Caco-2 (cell line): ENCODE measurements at regions not wholly inside any gene's neighbourhood (a gene's known extent, or its start where the extent isn't known, plus 50 kb on each side); places are given as distances from the start of the nearest gene placed in this dataset.

Experiments used
- BruUV-seq: library from RNA; stranded (reverse); fragments of 400-500 nt; replicated peaks from 2 replicates; lab custom pipeline; 2021; lab: Mats Ljungman, UMichigan
- CTCF ChIA-PET: fragments of 300-600 bp; sonication (Branson Sonifier 250); formaldehyde crosslinking; loops from one replicate; lab custom pipeline; 2022; ENCODE audit warnings: antibody characterized with exemption; lab: Charles Lee
- POLR2A ChIA-PET: fragments of 300-600 bp; sonication (Branson Sonifier 250); formaldehyde crosslinking; loops from one replicate; lab custom pipeline; 2022; ENCODE audit warnings: antibody characterized with exemption; lab: Charles Lee
- DNase-seq, 2 experiments: peaks; one replicate each; pipeline versions ENCODE4 v3.0.0 to v3.0.0-alpha.2; 2020 to 2022
- H3K27me3 ChIP-seq: replicated peaks from 2 replicates; pipeline ENCODE4 v1.6.0; 2011; ENCODE audit warnings: low read length; ENCODE audit not compliant: control insufficient read depth, insufficient read depth
- H3K36me3 ChIP-seq: 2 replicates; pipeline ENCODE4 v1.5.1; 2011; ENCODE audit warnings: low read length; ENCODE audit not compliant: control insufficient read depth, insufficient read depth
- H3K4me1 ChIP-seq: fragments of 250-450 bp; sonication (Bioruptor Pico); 2 replicates; pipeline ENCODE4 v1.5.1; 2020; ENCODE audit warnings: mild to moderate bottlenecking
- H3K4me3 ChIP-seq: 2 replicates; pipeline ENCODE4 v1.5.1; 2011; ENCODE audit warnings: low read depth, mild to moderate bottlenecking, control low read depth, low read length
- H3K9me3 ChIP-seq: fragments of 250-450 bp; sonication (Bioruptor Pico); 2 replicates; pipeline ENCODE4 v1.5.1; 2020; ENCODE audit warnings: mild to moderate bottlenecking, moderate library complexity
- H3K27ac Mint-ChIP-seq: one replicate; pipeline ENCODE4 v1.8.0; 2022; ENCODE audit warnings: mixed read lengths; ENCODE audit not compliant: unreplicated experiment
- H3K27me3 Mint-ChIP-seq: one replicate; pipeline ENCODE4 v1.8.0; 2022; ENCODE audit warnings: mixed read lengths; ENCODE audit not compliant: insufficient read depth, unreplicated experiment
- H3K36me3 Mint-ChIP-seq: one replicate; pipeline ENCODE4 v1.8.0; 2022; ENCODE audit warnings: mild to moderate bottlenecking, mixed read lengths; ENCODE audit not compliant: insufficient read depth, unreplicated experiment
- H3K4me1 Mint-ChIP-seq: one replicate; pipeline ENCODE4 v1.8.0; 2022; ENCODE audit warnings: low read depth, mixed read lengths; ENCODE audit not compliant: unreplicated experiment
- H3K4me3 Mint-ChIP-seq: one replicate; pipeline ENCODE4 v1.8.0; 2022; ENCODE audit warnings: mild to moderate bottlenecking, moderate library complexity, mixed read lengths; ENCODE audit not compliant: unreplicated experiment
- H3K9me3 Mint-ChIP-seq: one replicate; pipeline ENCODE4 v1.8.0; 2022; ENCODE audit warnings: mixed read lengths; ENCODE audit not compliant: unreplicated experiment
- intact Hi-C: fragments of 100-400 bp; cut with micrococcal nuclease; formaldehyde crosslinking; loops from one replicate; pipeline ENCODE4 v1.10.0; 2022; ENCODE audit not compliant: unreplicated experiment
- TF ChIP-seq, protein P1 (sequence below), 2 experiments: fragments of 200-600 bp in 1 of 2; IDR thresholded peaks; 1 replicate in 1 of 2; 2 replicates in 1 of 2; pipeline versions ENCODE4 v1.5.1 to v1.8.0; 2011 to 2022; ENCODE audit warnings: antibody characterized with exemption in 1 of 2, control low read depth in 1 of 2, inconsistent platforms in 1 of 2, low read depth in 1 of 2, low read length in 1 of 2, mild to moderate bottlenecking in 1 of 2, moderate library complexity in 1 of 2; ENCODE audit not compliant: insufficient read depth in 1 of 2, severe bottlenecking in 1 of 2, unreplicated experiment in 1 of 2

DNA sequence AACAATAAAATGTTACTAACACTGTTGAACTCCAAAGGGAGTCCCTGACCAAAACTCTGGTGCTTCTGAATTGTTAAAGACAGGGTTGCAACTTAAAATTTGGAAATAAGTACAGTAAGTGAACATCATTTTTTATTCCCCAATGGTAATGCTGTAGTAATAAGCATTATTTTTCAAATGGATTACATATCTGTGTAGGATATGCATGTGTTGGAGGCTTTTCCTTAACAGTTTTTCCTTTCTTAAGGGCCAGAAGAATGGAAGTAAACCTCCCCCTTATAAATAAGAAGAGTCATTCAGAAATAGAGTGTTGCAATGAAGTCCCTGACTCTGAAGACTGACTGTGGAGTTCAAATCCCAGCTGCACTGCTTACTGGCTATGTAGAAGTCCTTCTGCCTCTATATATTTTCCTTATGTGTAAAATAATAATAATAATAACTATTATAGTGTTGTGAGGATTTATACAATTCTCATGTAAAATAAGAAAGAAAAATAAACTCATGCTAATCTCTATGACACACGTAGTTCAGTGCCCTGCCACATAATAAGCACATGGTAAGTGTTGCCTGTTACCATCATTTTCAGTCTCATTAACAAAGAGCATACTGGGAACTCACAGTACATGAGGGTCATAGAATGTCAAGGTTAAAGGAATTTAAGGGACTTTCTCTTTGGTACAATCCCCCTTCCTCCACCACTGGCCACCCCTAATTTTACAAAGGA lies 129.8 kb upstream of the SMLR1 start:
- TF ChIP-seq, protein P1, sequence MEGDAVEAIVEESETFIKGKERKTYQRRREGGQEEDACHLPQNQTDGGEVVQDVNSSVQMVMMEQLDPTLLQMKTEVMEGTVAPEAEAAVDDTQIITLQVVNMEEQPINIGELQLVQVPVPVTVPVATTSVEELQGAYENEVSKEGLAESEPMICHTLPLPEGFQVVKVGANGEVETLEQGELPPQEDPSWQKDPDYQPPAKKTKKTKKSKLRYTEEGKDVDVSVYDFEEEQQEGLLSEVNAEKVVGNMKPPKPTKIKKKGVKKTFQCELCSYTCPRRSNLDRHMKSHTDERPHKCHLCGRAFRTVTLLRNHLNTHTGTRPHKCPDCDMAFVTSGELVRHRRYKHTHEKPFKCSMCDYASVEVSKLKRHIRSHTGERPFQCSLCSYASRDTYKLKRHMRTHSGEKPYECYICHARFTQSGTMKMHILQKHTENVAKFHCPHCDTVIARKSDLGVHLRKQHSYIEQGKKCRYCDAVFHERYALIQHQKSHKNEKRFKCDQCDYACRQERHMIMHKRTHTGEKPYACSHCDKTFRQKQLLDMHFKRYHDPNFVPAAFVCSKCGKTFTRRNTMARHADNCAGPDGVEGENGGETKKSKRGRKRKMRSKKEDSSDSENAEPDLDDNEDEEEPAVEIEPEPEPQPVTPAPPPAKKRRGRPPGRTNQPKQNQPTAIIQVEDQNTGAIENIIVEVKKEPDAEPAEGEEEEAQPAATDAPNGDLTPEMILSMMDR (IDR thresholded peaks at IDR 0.05; ENCODE audit: insufficient read depth in 1 of 2, low read depth in 1 of 2, low read length in 1 of 2, severe bottlenecking in 1 of 2, unreplicated experiment in 1 of 2) = no peak
- BruUV-seq = no TSS peak
- H3K9me3 Mint-ChIP-seq = peaks cover 1% of the 10 kb centered on the region
- H3K27me3 Mint-ChIP-seq = peaks cover 5% of the 10 kb centered on the region
- H3K27me3 ChIP-seq = no peaks in the 10 kb centered on the region; the same call in 1 of the 2 replicates
- ChIA-PET CTCF (interaction anchor here (0.6 to 2.1 kb wide), 12 partner anchors 14 to 626 kb away, joined by 3 to 18 read pairs (median 4); partner anchors contain the start of gene TMEM200A), POLR2A (no interaction called here)
- H3K9me3 ChIP-seq = no peaks in the 10 kb centered on the region
- no peak overlapping the region for H3K4me3 Mint-ChIP-seq
- no peaks in the 10 kb centered on the region for H3K4me1 ChIP-seq
- H3K36me3 ChIP-seq = no peaks in the 10 kb centered on the region
- H3K4me3 ChIP-seq = no peak overlapping the region
- no peak for DNase-seq
- intact Hi-C loops = loop anchor here (5.0 kb wide), 2 partner anchors 620 to 660 kb away; no protein-coding TSS in a partner anchor
- no peaks in the 10 kb centered on the region for H3K4me1 Mint-ChIP-seq
- no peaks in the 10 kb centered on the region for H3K36me3 Mint-ChIP-seq
- no peak overlapping the region for H3K27ac Mint-ChIP-seq

DNA sequence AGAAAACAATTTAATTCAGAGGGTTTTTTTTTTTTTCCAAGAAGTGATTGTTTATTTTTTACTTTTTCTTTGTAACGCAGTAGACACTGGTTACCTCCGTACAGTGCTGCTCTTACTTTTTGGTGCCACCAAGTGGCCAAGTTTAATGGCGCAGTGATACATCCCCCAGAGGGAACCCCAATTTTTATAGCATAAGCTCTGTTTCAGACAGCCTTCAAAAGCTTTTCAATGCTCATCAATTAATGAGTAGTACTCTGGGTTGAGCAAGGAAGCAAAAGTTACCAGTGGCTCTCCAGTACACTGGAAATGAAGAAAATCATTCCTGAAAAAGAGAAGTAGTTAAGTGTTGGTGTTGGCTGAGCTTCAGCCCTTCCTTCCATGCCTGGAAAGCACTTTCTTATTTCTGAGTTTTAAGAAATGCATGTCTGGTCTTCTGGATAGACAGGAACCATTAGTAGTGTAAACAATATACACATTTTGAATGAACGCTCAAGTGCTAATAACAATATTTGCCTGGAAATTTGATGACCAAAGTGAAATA lies 129.1 kb upstream of the SMLR1 start:
- Histone ChIP-seq H3K4me1 (no peaks in the 10 kb centered on the region), H3K36me3 (no peaks in the 10 kb centered on the region), H3K9me3 (no peaks in the 10 kb centered on the region), H3K4me3 (no peak overlapping the region), H3K27me3 (no peaks in the 10 kb centered on the region; the same call in 1 of the 2 replicates)
- no TSS peak for BruUV-seq
- POLR2A ChIA-PET = no interaction called here
- peaks cover 8% of the 10 kb centered on the region for H3K27me3 Mint-ChIP-seq
- TF ChIP-seq, protein P1 (IDR thresholded peaks at IDR 0.05; ENCODE audit: insufficient read depth in 1 of 2, low read depth in 1 of 2, low read length in 1 of 2, severe bottlenecking in 1 of 2, unreplicated experiment in 1 of 2) = peak; percentile 77 to 83
- intact Hi-C loops = loop anchor here (1.0 to 5.0 kb wide), 6 partner anchors 145 to 661 kb away; partner anchors contain the start of gene TMEM200A
- no peak overlapping the region for H3K4me3 Mint-ChIP-seq
- CTCF ChIA-PET = interaction anchor here (0.6 to 2.1 kb wide), 15 partner anchors 15 to 627 kb away, joined by 3 to 18 read pairs (median 3); partner anchors contain the start of gene TMEM200A
- DNase-seq = peak; percentile 41 to 59
- no peak overlapping the region for H3K27ac Mint-ChIP-seq
- H3K36me3 Mint-ChIP-seq = no peaks in the 10 kb centered on the region
- no peaks in the 10 kb centered on the region for H3K4me1 Mint-ChIP-seq
- H3K9me3 Mint-ChIP-seq = peaks cover 7% of the 10 kb centered on the region

DNA sequence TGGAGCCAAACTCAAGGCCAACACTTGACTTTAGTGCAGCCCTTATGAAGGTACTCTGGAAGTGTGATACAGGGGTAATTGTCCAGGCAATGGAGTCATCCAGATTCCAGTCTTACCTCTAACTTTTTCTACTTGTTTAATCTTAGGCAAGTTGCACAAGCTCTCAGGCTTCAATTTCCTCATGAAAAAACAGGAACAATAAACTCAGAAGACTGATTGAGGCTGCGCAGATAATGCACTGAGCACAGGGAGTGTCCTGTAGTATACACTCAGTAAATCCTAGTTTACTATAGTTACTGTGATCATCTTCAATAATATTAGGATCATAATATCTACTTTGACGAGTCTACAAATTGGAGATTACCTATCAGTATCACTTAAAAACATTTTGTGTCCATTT lies 127.5 kb upstream of the SMLR1 start:
- ChIA-PET POLR2A (no interaction called here), CTCF (interaction anchor here (2.1 kb wide), 1 partner anchor 378 kb away, joined by 18 read pairs; no protein-coding TSS in a partner anchor)
- Mint-ChIP-seq H3K36me3 (no peaks in the 10 kb centered on the region), H3K4me1 (no peaks in the 10 kb centered on the region), H3K4me3 (no peak overlapping the region), H3K27me3 (peaks cover 12% of the 10 kb centered on the region), H3K9me3 (peaks cover 17% of the 10 kb centered on the region), H3K27ac (no peak overlapping the region)
- no peaks in the 10 kb centered on the region; the same call in 1 of the 2 replicates for H3K27me3 ChIP-seq
- H3K4me3 ChIP-seq = no peak overlapping the region
- no peaks in the 10 kb centered on the region for H3K36me3 ChIP-seq
- no peaks in the 10 kb centered on the region for H3K4me1 ChIP-seq
- intact Hi-C loops = loop anchor here (2.0 to 5.0 kb wide), 3 partner anchors 143 to 662 kb away; no protein-coding TSS in a partner anchor
- DNase-seq = no peak
- TF ChIP-seq, protein P1 (IDR thresholded peaks at IDR 0.05; ENCODE audit: insufficient read depth in 1 of 2, low read depth in 1 of 2, low read length in 1 of 2, severe bottlenecking in 1 of 2, unreplicated experiment in 1 of 2) = no peak
- BruUV-seq = no TSS peak
- H3K9me3 ChIP-seq = no peaks in the 10 kb centered on the region
